PC-9 (cell line): ENCODE measurements at regions not wholly inside any gene's neighbourhood (a gene's known extent, or its start where the extent isn't known, plus 50 kb on each side); places are given as distances from the start of the nearest gene placed in this dataset.

ENCODE experiments used
- CTCF ChIP-seq: fragments of 200-600 bp; sonication (generic); conservative IDR thresholded peaks from 2 replicates; pipeline ENCODE4 v1.6.1; 2017; ENCODE audit warnings: mixed run types, antibody characterized with exemption, mild to moderate bottlenecking, moderate library complexity
- EZH2 ChIP-seq: fragments of 200-600 bp; sonication (generic); IDR thresholded peaks from 2 replicates; pipeline ENCODE4 v1.8.0; 2017; ENCODE audit warnings: antibody characterized with exemption, low read depth

DNA sequence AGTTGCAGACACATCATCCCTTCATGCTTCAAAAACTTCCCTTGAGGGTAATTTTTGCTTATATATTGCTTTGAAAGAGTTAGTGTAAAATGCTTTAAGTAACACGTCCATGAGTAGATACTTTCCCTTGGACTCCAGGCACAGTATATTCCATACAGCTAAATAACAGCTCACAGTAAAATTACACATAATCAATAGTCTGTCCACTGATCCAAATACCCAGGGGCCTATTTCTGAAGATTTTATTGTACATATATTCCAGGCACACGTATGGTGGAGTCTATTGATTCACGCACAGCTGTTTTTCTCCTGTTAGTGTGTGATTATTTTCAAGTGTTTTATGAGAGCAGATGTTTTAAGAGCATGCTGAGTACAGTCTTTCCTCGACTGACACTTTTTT lies 223.7 kb upstream of the GRAMD2B start:
- TF ChIP-seq CTCF (no peak), EZH2 (no peak)
